Peyer's patch (tissue), 4 donors: ENCODE measurements at regions not wholly inside any gene's neighbourhood (a gene's known extent, or its start where the extent isn't known, plus 50 kb on each side); places are given as distances from the start of the nearest gene placed in this dataset.

ENCODE experiments used
- CTCF ChIP-seq, 6 experiments: fragments of 450-650 bp in 4 of 6; fragments of 200-600 bp in 2 of 6; sonication (generic) in 1 of 6; IDR thresholded peaks; one replicate each; pipeline ENCODE4 v1.5.1; 2017 to 2019; ENCODE audit warnings: antibody characterized with exemption in 6 of 6, mild to moderate bottlenecking in 3 of 6, moderate library complexity in 1 of 6
- POLR2A ChIP-seq, 2 donors: fragments of 450-650 bp; IDR thresholded peaks; one replicate each; pipeline ENCODE4 v1.5.1; 2017; ENCODE audit warnings: antibody characterized with exemption in 2 of 2, mild to moderate bottlenecking in 2 of 2, moderate library complexity in 2 of 2

GRCh38 chr6:74333406-74333805, 637.4 kb downstream of the CD109 start:
- no peak for TF ChIP-seq CTCF (IDR thresholded peaks at IDR 0.05)
- TF ChIP-seq POLR2A (IDR thresholded peaks at IDR 0.05), result no peak
